Naive thymus-derived CD8-positive, alpha-beta T cell (primary cell): ENCODE measurements at regions not wholly inside any gene's neighbourhood (a gene's known extent, or its start where the extent isn't known, plus 50 kb on each side); places are given as distances from the start of the nearest gene placed in this dataset.
"Not testable (repeated sequence)": the region's sequence is repeated elsewhere in the genome, so short reads cannot be mapped to it uniquely, and the experiment has no call there.

Experiments used
- ATAC-seq, 2 donors: fragments of 150-1000 bp; cut with Tn5 transposase in 1 of 2; sonication (Bioruptor Pico), chemical (Tn5 transposase) in 1 of 2; 1 replicate in 1 of 2; 2 replicates in 1 of 2; pipeline ENCODE4 v1.10.0; 2021; ENCODE audit warnings: mild to moderate bottlenecking in 2 of 2, moderate library complexity in 2 of 2
- POLR2A ChIA-PET: fragments of 350-600 bp; sonication (Branson Sonifier 250); formaldehyde crosslinking; loops from one replicate; lab custom pipeline; 2021; ENCODE audit warnings: antibody characterized with exemption; lab: Charles Lee
- DNase-seq, 10 donors: peaks; one replicate each; pipeline versions ENCODE4 v3.0.0 to v3.0.0-alpha.2; 2020 to 2022
- H3K27ac Mint-ChIP-seq, 10 donors: one replicate each; pipeline ENCODE4 v1.8.0; 2020 to 2022; ENCODE audit warnings: mild to moderate bottlenecking in 10 of 10, mixed read lengths in 10 of 10, moderate library complexity in 4 of 10, inconsistent platforms in 1 of 10
- H3K27me3 Mint-ChIP-seq, 5 donors: one replicate each; pipeline ENCODE4 v1.8.0; 2021 to 2022; ENCODE audit warnings: mixed read lengths in 5 of 5
- H3K36me3 Mint-ChIP-seq, 3 donors: one replicate each; pipeline ENCODE4 v1.8.0; 2020 to 2022; ENCODE audit warnings: mixed read lengths in 3 of 3, mild to moderate bottlenecking in 2 of 3, inconsistent platforms in 1 of 3
- H3K4me1 Mint-ChIP-seq, 4 donors: one replicate each; pipeline ENCODE4 v1.8.0; 2021 to 2022; ENCODE audit warnings: mixed read lengths in 4 of 4
- H3K4me3 Mint-ChIP-seq, 10 donors: one replicate each; pipeline ENCODE4 v1.8.0; 2020 to 2022; ENCODE audit warnings: mild to moderate bottlenecking in 10 of 10, mixed read lengths in 10 of 10, moderate library complexity in 6 of 10, inconsistent platforms in 1 of 10
- H3K9me3 Mint-ChIP-seq, 9 donors: one replicate each; pipeline ENCODE4 v1.8.0; 2020 to 2022; ENCODE audit warnings: mixed read lengths in 9 of 9, mild to moderate bottlenecking in 3 of 9, inconsistent platforms in 1 of 9, moderate library complexity in 1 of 9

DNA sequence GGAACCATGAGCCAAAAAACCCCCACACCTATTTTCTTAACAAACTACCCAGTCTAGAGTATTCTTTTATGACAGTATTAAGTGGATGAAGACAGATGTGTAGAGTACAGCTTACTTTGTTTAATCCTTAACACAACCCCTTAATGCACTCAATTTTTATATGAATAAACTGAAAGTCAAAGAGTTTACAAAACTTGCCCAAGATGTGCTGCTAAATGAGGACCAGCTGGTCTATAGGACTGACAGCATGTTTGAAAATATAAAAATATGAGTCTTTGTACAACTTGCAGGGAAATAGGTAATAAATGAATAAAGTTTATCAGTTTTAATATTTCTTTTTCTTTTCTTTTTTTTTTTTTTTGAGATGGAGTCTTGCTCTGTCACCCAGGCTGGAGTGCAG, 102.3 kb downstream of the ZFY start:
- Mint-ChIP-seq H3K4me1 (peaks cover 24 to 47% (median 35%) of the 10 kb centered on the region in 4 donors), H3K4me3 (no peak overlapping the region), H3K36me3 (peaks cover 0 to 28% (median 3%) of the 10 kb centered on the region in 3 donors), H3K27ac (no peak overlapping the region), H3K9me3 (no peaks in the 10 kb centered on the region), H3K27me3 (no peaks in the 10 kb centered on the region)
- POLR2A ChIA-PET, result no interaction called here
- ATAC-seq, result no peak
- DNase-seq, result no peak

DNA sequence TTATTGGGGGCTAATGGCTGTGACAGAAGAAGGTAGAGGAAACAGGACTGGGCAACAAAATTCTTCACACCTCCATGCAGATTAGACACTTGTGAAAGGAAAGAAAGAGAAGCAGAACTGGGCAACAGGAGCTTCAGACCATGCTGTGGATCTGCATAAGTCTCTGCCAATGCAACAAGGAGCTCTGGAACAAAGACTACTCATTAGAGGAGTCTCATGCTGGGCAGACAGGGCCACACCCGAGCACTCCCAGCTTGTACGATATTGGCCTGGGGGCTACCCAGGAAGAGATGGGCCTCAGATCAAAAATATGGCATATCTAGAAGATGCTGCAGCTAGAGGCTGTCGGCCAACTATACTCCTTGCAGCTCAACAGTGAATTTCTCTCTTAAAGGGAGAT, 105.2 kb downstream of the ZFY start:
- peaks cover 0 to 18% (median 3%) of the 10 kb centered on the region in 3 donors for H3K36me3 Mint-ChIP-seq
- POLR2A ChIA-PET, result no interaction called here
- H3K27me3 Mint-ChIP-seq, result no peaks in the 10 kb centered on the region
- no peak overlapping the region for H3K4me3 Mint-ChIP-seq
- DNase-seq, result no peak
- H3K27ac Mint-ChIP-seq, result peak overlapping the region in 3 of 10 donors; percentile 18 to 40 (median 40)
- no peaks in the 10 kb centered on the region for H3K9me3 Mint-ChIP-seq
- no peak for ATAC-seq
- peaks cover 13 to 32% (median 23%) of the 10 kb centered on the region in 4 donors for H3K4me1 Mint-ChIP-seq

DNA sequence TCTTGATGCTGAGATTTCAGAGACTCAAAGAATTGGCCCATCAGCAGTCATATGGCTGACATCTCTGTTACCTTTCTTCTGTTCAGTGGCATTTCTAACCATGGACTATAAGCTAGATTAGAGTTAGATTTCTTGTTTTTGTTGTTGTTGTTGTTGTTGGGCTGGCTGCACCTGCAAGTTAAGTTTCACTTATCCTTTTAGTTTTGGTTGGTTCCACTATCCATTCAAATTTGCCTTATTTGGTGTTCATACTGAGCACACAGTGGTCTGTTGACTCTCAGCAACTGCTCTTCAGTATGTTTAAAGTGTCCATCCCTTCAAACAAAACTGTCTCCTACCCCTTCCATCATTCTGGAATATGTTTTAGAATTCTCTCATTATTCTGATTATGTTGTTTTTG, 106.8 kb downstream of the ZFY start:
- no peak overlapping the region for H3K4me3 Mint-ChIP-seq
- peaks cover 17 to 30% (median 23%) of the 10 kb centered on the region in 4 donors for H3K4me1 Mint-ChIP-seq
- no peak overlapping the region for H3K27ac Mint-ChIP-seq
- H3K27me3 Mint-ChIP-seq, result no peaks in the 10 kb centered on the region
- no peak for ATAC-seq
- H3K36me3 Mint-ChIP-seq, result peaks cover 0 to 24% (median 3%) of the 10 kb centered on the region in 3 donors
- no peaks in the 10 kb centered on the region for H3K9me3 Mint-ChIP-seq
- POLR2A ChIA-PET, result no interaction called here
- DNase-seq, result no peak

DNA sequence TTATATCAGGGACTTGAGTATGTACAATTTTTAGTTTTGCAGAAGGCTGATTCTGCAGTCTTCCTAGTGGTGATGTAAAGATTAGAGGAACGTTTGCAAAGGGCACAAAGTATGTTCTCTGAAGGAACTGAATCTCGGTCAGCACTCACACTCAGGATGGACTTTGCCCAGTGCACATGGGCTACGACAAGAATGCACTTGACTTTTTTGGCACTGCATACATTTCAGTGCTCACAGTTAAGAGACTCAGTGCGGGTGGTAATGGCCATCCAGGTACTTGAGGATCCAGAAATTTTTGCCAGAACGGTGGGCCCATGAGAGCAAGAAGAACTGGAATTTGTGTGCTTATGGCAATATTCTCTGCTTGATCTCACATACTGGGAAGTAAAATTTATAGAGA, 107.7 kb downstream of the ZFY start:
- Mint-ChIP-seq H3K36me3 (peaks cover 0 to 22% (median 3%) of the 10 kb centered on the region in 3 donors), H3K4me3 (no peak overlapping the region), H3K9me3 (peaks cover 0 to 6% (median 0%) of the 10 kb centered on the region in 9 donors), H3K4me1 (peaks cover 16 to 37% (median 22%) of the 10 kb centered on the region in 4 donors), H3K27ac (peak overlapping the region in 1 of 10 donors; percentile 37), H3K27me3 (no peaks in the 10 kb centered on the region)
- no peak for DNase-seq
- ATAC-seq, result no peak
- POLR2A ChIA-PET, result no interaction called here

DNA sequence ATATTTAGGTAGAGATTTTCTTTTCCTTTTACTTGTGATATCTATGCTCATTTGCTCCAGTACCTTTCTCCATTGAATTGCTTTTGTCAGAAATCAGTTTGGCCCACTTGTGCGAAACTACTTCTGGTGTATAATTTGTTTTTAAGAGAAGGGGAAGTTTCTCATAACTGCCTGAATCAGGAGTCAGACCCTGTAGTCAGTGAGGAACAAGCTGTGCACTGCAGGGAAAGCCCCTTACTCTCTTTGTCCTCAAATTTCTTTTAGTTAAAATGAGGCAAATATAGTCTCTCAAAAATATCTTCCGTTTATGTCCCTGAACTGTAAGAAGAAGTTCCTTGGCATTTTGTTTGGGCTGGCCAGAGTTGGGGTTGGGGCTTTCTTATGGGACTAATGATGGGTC, 109.9 kb downstream of the ZFY start:
- no peak overlapping the region for H3K4me3 Mint-ChIP-seq
- ATAC-seq (no peak), DNase-seq (no peak)
- H3K27me3 Mint-ChIP-seq, result no peaks in the 10 kb centered on the region
- no peak overlapping the region for H3K27ac Mint-ChIP-seq
- POLR2A ChIA-PET, result no interaction called here
- peaks cover 0 to 17% (median 0%) of the 10 kb centered on the region in 9 donors for H3K9me3 Mint-ChIP-seq
- H3K36me3 Mint-ChIP-seq, result peaks cover 0 to 17% (median 8%) of the 10 kb centered on the region in 3 donors
- peaks cover 13 to 50% (median 18%) of the 10 kb centered on the region in 4 donors for H3K4me1 Mint-ChIP-seq

- H3K9me3 Mint-ChIP-seq, H3K27ac Mint-ChIP-seq, POLR2A ChIA-PET, H3K27me3 Mint-ChIP-seq, H3K4me3 Mint-ChIP-seq, H3K36me3 Mint-ChIP-seq, ATAC-seq, H3K4me1 Mint-ChIP-seq, DNase-seq: not testable (repeated sequence)
Measured at GRCh38 chrY:3055496-3055895, 120.3 kb downstream of the ZFY start.

DNA sequence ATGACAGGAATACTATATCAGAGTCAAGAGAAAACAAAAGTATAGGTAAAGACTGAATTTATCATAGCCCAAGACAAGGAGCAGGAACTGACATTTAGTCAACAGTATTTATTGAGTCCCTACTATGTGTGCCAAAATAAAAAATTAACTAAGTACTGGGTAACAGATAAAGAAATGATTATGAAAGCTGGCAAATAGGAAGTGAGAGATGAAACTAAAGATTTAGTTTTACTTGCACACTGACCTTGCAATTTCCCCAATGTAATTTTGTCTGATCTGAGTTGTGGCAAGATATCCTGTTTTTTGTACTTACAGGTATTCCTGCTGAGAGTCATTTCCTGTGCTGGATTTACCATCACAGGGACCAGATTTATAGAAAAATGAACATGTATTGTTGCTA, 123.2 kb downstream of the ZFY start:
- H3K27ac Mint-ChIP-seq, DNase-seq, POLR2A ChIA-PET, H3K4me1 Mint-ChIP-seq, H3K4me3 Mint-ChIP-seq, H3K27me3 Mint-ChIP-seq, H3K9me3 Mint-ChIP-seq, H3K36me3 Mint-ChIP-seq, ATAC-seq: not testable (repeated sequence)

GRCh38 chrY:3060671-3061070, 125.5 kb downstream of the ZFY start:
- H3K9me3 Mint-ChIP-seq, H3K4me1 Mint-ChIP-seq, POLR2A ChIA-PET, H3K36me3 Mint-ChIP-seq, H3K4me3 Mint-ChIP-seq, H3K27me3 Mint-ChIP-seq, H3K27ac Mint-ChIP-seq, DNase-seq, ATAC-seq: not testable (repeated sequence)

GRCh38 chrY:3088149-3088548, 153.0 kb downstream of the ZFY start:
- H3K36me3 Mint-ChIP-seq, H3K4me1 Mint-ChIP-seq, ATAC-seq, H3K4me3 Mint-ChIP-seq, DNase-seq, H3K27ac Mint-ChIP-seq, POLR2A ChIA-PET, H3K9me3 Mint-ChIP-seq, H3K27me3 Mint-ChIP-seq: not testable (repeated sequence)

DNA sequence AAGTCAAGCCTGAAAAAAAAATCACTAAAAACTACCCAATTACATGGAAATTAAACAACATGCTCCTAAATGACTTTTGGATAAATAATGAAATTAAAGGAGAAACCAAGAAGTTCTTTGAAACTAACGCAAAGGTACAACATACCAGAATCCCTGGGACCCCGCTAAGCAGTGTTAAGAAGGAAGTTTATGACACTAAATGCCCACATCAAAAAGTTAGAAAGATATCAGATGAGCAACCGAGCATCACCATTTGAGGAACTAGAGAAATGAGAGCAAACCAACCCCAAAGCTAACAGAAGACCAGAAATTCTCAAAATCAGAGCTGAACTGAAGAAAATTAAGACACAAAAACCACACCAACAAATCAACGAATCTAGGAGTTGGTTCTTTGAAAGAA, 173.5 kb downstream of the ZFY start:
- H3K27me3 Mint-ChIP-seq, H3K9me3 Mint-ChIP-seq, DNase-seq, H3K36me3 Mint-ChIP-seq, POLR2A ChIA-PET: not testable (repeated sequence)
- H3K4me1 Mint-ChIP-seq, result peaks cover 8 to 17% (median 10%) of the 10 kb centered on the region in 4 donors
- peak in 1 of 2 donors; percentile 53 for ATAC-seq
- H3K4me3 Mint-ChIP-seq, result peak overlapping the region in 1 of 10 donors; percentile 49
- H3K27ac Mint-ChIP-seq, result peak overlapping the region in 1 of 10 donors; percentile 77

- POLR2A ChIA-PET, H3K4me3 Mint-ChIP-seq, H3K4me1 Mint-ChIP-seq, H3K9me3 Mint-ChIP-seq, DNase-seq, H3K27ac Mint-ChIP-seq, ATAC-seq, H3K36me3 Mint-ChIP-seq, H3K27me3 Mint-ChIP-seq: not testable (repeated sequence)
Measured at GRCh38 chrY:3120234-3120633, 185.1 kb downstream of the ZFY start.

- H3K27me3 Mint-ChIP-seq, H3K4me1 Mint-ChIP-seq, H3K9me3 Mint-ChIP-seq, ATAC-seq, H3K4me3 Mint-ChIP-seq, H3K36me3 Mint-ChIP-seq, DNase-seq, POLR2A ChIA-PET, H3K27ac Mint-ChIP-seq: not testable (repeated sequence)
Measured at GRCh38 chrY:3120716-3121115, 185.5 kb downstream of the ZFY start.

- DNase-seq, H3K9me3 Mint-ChIP-seq, H3K27me3 Mint-ChIP-seq, H3K27ac Mint-ChIP-seq, POLR2A ChIA-PET, H3K4me3 Mint-ChIP-seq, H3K4me1 Mint-ChIP-seq, ATAC-seq, H3K36me3 Mint-ChIP-seq: not testable (repeated sequence)
Measured at GRCh38 chrY:3123482-3123881, 188.3 kb downstream of the ZFY start.

DNA sequence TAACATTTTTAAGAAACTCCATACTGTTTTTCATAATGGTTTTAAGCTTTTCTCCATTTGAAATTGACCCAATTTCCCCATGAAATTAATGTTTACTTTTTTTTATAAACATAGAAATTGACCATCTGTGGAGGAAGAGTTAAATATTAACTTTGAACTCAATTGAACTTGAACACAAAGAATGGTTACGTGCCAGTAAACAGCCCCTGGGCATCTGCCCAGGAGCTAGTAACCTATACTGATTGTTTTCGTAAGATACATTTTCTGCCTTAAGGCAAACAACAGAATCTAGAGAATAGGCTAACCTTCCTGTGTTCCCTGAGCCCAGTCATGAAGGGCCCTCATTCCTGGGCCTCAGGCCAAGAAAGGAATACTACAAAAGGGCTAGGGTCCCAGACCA, 235.9 kb downstream of the ZFY start:
- H3K27me3 Mint-ChIP-seq, DNase-seq, POLR2A ChIA-PET, H3K4me3 Mint-ChIP-seq, H3K4me1 Mint-ChIP-seq, H3K27ac Mint-ChIP-seq, H3K36me3 Mint-ChIP-seq, ATAC-seq, H3K9me3 Mint-ChIP-seq: not testable (repeated sequence)
